GM23338 (cell line): ENCODE measurements at regions not wholly inside any gene's neighbourhood (a gene's known extent, or its start where the extent isn't known, plus 50 kb on each side); places are given as distances from the start of the nearest gene placed in this dataset.
"Not testable (repeated sequence)": the region's sequence is repeated elsewhere in the genome, so short reads cannot be mapped to it uniquely, and the experiment has no call there.

Source experiments
- ATAC-seq: fragments of 200-7000 bp; cut with Tn5 transposase; 3 replicates; pipeline ENCODE4 v1.9.1; 2020
- DNase-seq: peaks from one replicate; pipeline ENCODE4 v3.0.0-alpha.2; 2015; ENCODE audit warnings: low spot score
- H2AFZ ChIP-seq: fragments of 200-600 bp; sonication (generic); 2 replicates; pipeline ENCODE4 v1.8.0; 2016; ENCODE audit warnings: antibody characterized with exemption, mild to moderate bottlenecking, moderate library complexity
- H3F3A ChIP-seq: fragments of 200-600 bp; sonication (generic); replicated peaks from 2 replicates; pipeline ENCODE4 v1.8.0; 2017; ENCODE audit warnings: antibody characterized with exemption, mixed run types, low read depth
- H3K27ac ChIP-seq: fragments of 200-600 bp; sonication (generic); 2 replicates; pipeline ENCODE4 v1.6.1; 2016; ENCODE audit warnings: low read depth
- H3K27me3 ChIP-seq: fragments of 200-600 bp; sonication (generic); 2 replicates; pipeline ENCODE4 v1.8.0; 2016; ENCODE audit warnings: mild to moderate bottlenecking, mixed run types, moderate library complexity; ENCODE audit not compliant: insufficient read depth
- H3K36me3 ChIP-seq: fragments of 200-600 bp; sonication (generic); 2 replicates; pipeline ENCODE4 v1.8.0; 2016; ENCODE audit warnings: mild to moderate bottlenecking; ENCODE audit not compliant: insufficient read depth
- H3K4me1 ChIP-seq: fragments of 200-600 bp; sonication (generic); 2 replicates; pipeline ENCODE4 v1.8.0; 2016; ENCODE audit warnings: mild to moderate bottlenecking, moderate library complexity; ENCODE audit not compliant: insufficient read depth
- H3K4me2 ChIP-seq: fragments of 200-600 bp; sonication (generic); 2 replicates; pipeline ENCODE4 v1.7.1; 2017; ENCODE audit warnings: mixed run types
- H3K4me3 ChIP-seq: fragments of 200-600 bp; sonication (generic); 2 replicates; pipeline ENCODE4 v1.6.1; 2016; ENCODE audit warnings: mixed run types
- H3K79me2 ChIP-seq: fragments of 200-600 bp; sonication (generic); replicated peaks from 2 replicates; pipeline ENCODE4 v1.8.0; 2017; ENCODE audit warnings: mild to moderate bottlenecking; ENCODE audit not compliant: insufficient read depth
- H3K9me2 ChIP-seq: fragments of 200-600 bp; sonication (generic); 2 replicates; pipeline ENCODE4 v1.8.0; 2017; ENCODE audit not compliant: insufficient read depth
- H4K20me1 ChIP-seq: fragments of 200-600 bp; sonication (generic); replicated peaks from 2 replicates; pipeline ENCODE4 v1.8.0; 2017; ENCODE audit warnings: mild to moderate bottlenecking; ENCODE audit not compliant: insufficient read depth
- H3K27ac Mint-ChIP-seq: 2 replicates; pipeline ENCODE4 v1.8.0; 2020; ENCODE audit warnings: inconsistent platforms, mild to moderate bottlenecking, moderate library complexity, mixed read lengths
- H3K27me3 Mint-ChIP-seq: 3 replicates; pipeline ENCODE4 v1.8.0; 2022; ENCODE audit warnings: low read depth, mild to moderate bottlenecking, moderate library complexity, mixed read lengths, inconsistent platforms; ENCODE audit not compliant: insufficient read depth, poor library complexity
- H3K36me3 Mint-ChIP-seq: 3 replicates; pipeline ENCODE4 v1.8.0; 2021; ENCODE audit warnings: low read depth, mild to moderate bottlenecking, inconsistent platforms, moderate library complexity, mixed read lengths
- H3K4me1 Mint-ChIP-seq: 3 replicates; pipeline ENCODE4 v1.8.0; 2020; ENCODE audit warnings: mild to moderate bottlenecking, inconsistent platforms, mixed read lengths
- H3K4me3 Mint-ChIP-seq: 3 replicates; pipeline ENCODE4 v1.8.0; 2021; ENCODE audit warnings: moderate library complexity, mild to moderate bottlenecking, inconsistent platforms, mixed read lengths
- H3K9me3 Mint-ChIP-seq: 3 replicates; pipeline ENCODE4 v1.8.0; 2020; ENCODE audit warnings: moderate library complexity, mild to moderate bottlenecking, inconsistent platforms, mixed read lengths

GRCh38 chr2:87663347-87663746 lies 84.5 kb upstream of the PLGLB2 start:
- H3K27me3 ChIP-seq, H3K4me1 Mint-ChIP-seq, H3K4me1 ChIP-seq, ATAC-seq, H3K4me3 Mint-ChIP-seq, H2AFZ ChIP-seq, H3K4me3 ChIP-seq, H3K79me2 ChIP-seq, H3K27me3 Mint-ChIP-seq, H4K20me1 ChIP-seq, H3K27ac Mint-ChIP-seq, H3K36me3 ChIP-seq, DNase-seq, H3K9me2 ChIP-seq, H3K27ac ChIP-seq, H3K4me2 ChIP-seq, H3K36me3 Mint-ChIP-seq, H3K9me3 Mint-ChIP-seq, H3F3A ChIP-seq: not testable (repeated sequence)

DNA sequence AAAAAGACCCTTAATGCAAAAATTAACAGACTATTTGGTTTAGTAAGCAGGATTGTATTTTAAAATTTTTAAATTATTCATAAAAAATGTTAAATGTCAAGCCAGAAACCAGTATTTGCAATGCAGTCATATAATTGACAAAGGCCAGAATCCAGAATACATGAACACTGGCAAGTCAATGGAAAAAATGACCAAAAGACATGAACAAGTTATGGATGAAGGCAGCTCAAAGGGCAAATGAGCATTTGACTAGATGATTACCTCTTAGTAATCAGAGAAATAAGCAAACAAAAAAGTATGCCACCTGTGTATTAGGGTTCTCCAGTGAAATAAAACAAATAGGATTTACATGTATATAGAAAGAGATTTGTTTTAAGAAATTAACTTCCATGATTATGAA lies 80.9 kb upstream of the PLGLB2 start:
- H3K9me2 ChIP-seq, H3K27me3 Mint-ChIP-seq, H3K36me3 Mint-ChIP-seq, H3F3A ChIP-seq, H3K9me3 Mint-ChIP-seq, H3K4me1 ChIP-seq, H3K79me2 ChIP-seq, H3K4me1 Mint-ChIP-seq, H3K27me3 ChIP-seq, H3K27ac ChIP-seq, H3K4me3 ChIP-seq, DNase-seq, H3K4me3 Mint-ChIP-seq, ATAC-seq, H2AFZ ChIP-seq, H3K4me2 ChIP-seq, H3K36me3 ChIP-seq, H3K27ac Mint-ChIP-seq, H4K20me1 ChIP-seq: not testable (repeated sequence)

- H3K4me3 ChIP-seq, H3K27ac Mint-ChIP-seq, H3K9me3 Mint-ChIP-seq, ATAC-seq, H3K27me3 Mint-ChIP-seq, H3K79me2 ChIP-seq, H3K36me3 ChIP-seq, H3K4me3 Mint-ChIP-seq, H3K9me2 ChIP-seq, H3K4me1 Mint-ChIP-seq, H4K20me1 ChIP-seq, H3K4me1 ChIP-seq, H2AFZ ChIP-seq, H3K27me3 ChIP-seq, H3F3A ChIP-seq, H3K27ac ChIP-seq, H3K36me3 Mint-ChIP-seq, DNase-seq, H3K4me2 ChIP-seq: not testable (repeated sequence)
Observed at GRCh38 chr2:87668361-87668760, 79.5 kb upstream of the PLGLB2 start.

DNA sequence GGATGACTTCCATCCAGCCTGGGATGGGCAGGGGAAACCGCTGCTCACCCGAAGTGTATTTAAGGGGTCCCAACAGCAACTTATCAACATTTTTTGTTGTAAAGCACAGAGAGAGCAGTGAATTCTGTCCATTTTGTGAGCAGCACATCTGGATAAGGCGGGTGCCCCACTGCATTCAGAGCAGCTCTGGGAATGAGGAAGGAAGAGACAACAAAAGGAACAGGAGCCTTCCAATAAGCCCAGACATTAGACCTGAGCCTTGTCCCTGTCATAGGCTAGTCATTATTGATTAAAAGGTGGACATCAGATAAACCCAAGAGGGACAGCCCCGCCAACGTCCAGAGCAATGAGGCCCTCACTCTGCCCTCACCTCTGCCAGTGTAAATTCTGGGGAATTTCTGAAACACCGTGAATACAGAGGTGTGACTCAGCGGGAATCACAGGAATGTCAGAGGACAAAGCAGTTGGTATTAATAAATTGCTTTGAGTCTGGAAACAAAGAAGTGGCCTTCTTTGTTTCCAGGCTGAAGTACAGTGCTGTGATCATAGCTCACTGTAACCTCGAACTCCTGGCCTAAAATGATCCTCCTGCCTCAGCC lies 78.2 kb upstream of the PLGLB2 start:
- H3K36me3 ChIP-seq, H3K27me3 Mint-ChIP-seq, H3K9me3 Mint-ChIP-seq, H3K4me1 Mint-ChIP-seq, H4K20me1 ChIP-seq, H3K4me3 Mint-ChIP-seq, DNase-seq, H3K27me3 ChIP-seq, H3K27ac ChIP-seq, H3F3A ChIP-seq, H2AFZ ChIP-seq, H3K79me2 ChIP-seq, H3K9me2 ChIP-seq, ATAC-seq, H3K4me3 ChIP-seq, H3K4me2 ChIP-seq, H3K4me1 ChIP-seq, H3K36me3 Mint-ChIP-seq, H3K27ac Mint-ChIP-seq: not testable (repeated sequence)

- H3K4me1 Mint-ChIP-seq, H3K27me3 Mint-ChIP-seq, H3K27ac ChIP-seq, H2AFZ ChIP-seq, H3K4me3 Mint-ChIP-seq, H3K4me2 ChIP-seq, DNase-seq, H3K27me3 ChIP-seq, H3K9me3 Mint-ChIP-seq, H3K4me3 ChIP-seq, H4K20me1 ChIP-seq, H3K36me3 ChIP-seq, ATAC-seq, H3K79me2 ChIP-seq, H3K9me2 ChIP-seq, H3F3A ChIP-seq, H3K36me3 Mint-ChIP-seq, H3K27ac Mint-ChIP-seq, H3K4me1 ChIP-seq: not testable (repeated sequence)
Observed at GRCh38 chr2:87672404-87672803, 75.5 kb upstream of the PLGLB2 start.

GRCh38 chr2:87674729-87675128 lies 73.2 kb upstream of the PLGLB2 start:
- not testable (repeated sequence) for H3K9me3 Mint-ChIP-seq, H3K27ac Mint-ChIP-seq, H3K79me2 ChIP-seq, H3K36me3 ChIP-seq, H3K27me3 Mint-ChIP-seq, H3K4me3 Mint-ChIP-seq, DNase-seq, H3K9me2 ChIP-seq, H2AFZ ChIP-seq, H3K4me3 ChIP-seq, H3K27ac ChIP-seq, H3K27me3 ChIP-seq, H3K4me2 ChIP-seq, H3F3A ChIP-seq, H4K20me1 ChIP-seq, H3K36me3 Mint-ChIP-seq, ATAC-seq, H3K4me1 Mint-ChIP-seq, H3K4me1 ChIP-seq

DNA sequence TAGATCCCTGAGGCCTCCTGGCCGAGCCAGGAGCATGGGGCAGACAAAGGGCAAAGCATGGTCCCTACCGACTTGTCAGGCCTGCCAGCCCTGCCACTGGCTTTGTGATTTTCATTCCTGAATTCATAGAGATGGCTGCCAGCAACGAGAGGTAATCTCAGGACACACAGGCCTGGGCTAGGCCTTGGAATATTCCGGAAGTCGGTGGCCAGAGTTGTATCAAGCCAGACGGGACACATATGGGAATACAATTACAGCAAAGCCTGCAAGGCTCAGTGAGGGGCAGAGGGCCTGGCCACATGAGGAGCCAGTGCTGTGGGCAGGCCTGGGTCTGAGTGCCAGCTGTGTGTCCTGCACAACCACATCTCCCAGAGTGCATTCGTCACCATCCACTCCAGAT lies 72.4 kb upstream of the PLGLB2 start:
- H3K4me1 Mint-ChIP-seq: not testable (repeated sequence)

More for the DNA sequence above, 72.4 kb upstream of the PLGLB2 start:
- H3K4me3 Mint-ChIP-seq, ATAC-seq, H3K4me3 ChIP-seq, DNase-seq, H3K4me1 ChIP-seq, H3K9me2 ChIP-seq, H3F3A ChIP-seq, H3K27ac Mint-ChIP-seq, H3K36me3 ChIP-seq, H3K9me3 Mint-ChIP-seq, H3K79me2 ChIP-seq, H2AFZ ChIP-seq, H3K36me3 Mint-ChIP-seq, H3K4me2 ChIP-seq, H3K27me3 Mint-ChIP-seq, H3K27me3 ChIP-seq, H3K27ac ChIP-seq, H4K20me1 ChIP-seq: not testable (repeated sequence)
